WTC11 (cell line): ENCODE measurements at regions not wholly inside any gene's neighbourhood (a gene's known extent, or its start where the extent isn't known, plus 50 kb on each side); places are given as distances from the start of the nearest gene placed in this dataset.

Source experiments
- ATAC-seq: fragments of 200-7000 bp; cut with Tn5 transposase; 2 replicates; pipeline ENCODE4 v1.10.0; 2021; ENCODE audit warnings: mild to moderate bottlenecking, moderate library complexity
- CTCF ChIA-PET: fragments of 300-600 bp; sonication (Branson Sonifier 250); formaldehyde crosslinking; loops from one replicate; lab custom pipeline; 2021; ENCODE audit warnings: antibody characterized with exemption; lab: Charles Lee
- POLR2A ChIA-PET: fragments of 350-600 bp; sonication (Branson Sonifier 250); formaldehyde crosslinking; loops from one replicate; lab custom pipeline; 2021; ENCODE audit warnings: antibody characterized with exemption; lab: Charles Lee
- DNase-seq: peaks from one replicate; pipeline ENCODE4 v3.0.0; 2021; ENCODE audit warnings: low spot score
- H3K27ac Mint-ChIP-seq: 2 replicates; pipeline ENCODE4 v1.8.0; 2021; ENCODE audit warnings: mixed read lengths
- H3K27me3 Mint-ChIP-seq: 2 replicates; pipeline ENCODE4 v1.8.0; 2021; ENCODE audit warnings: low read depth, mild to moderate bottlenecking, moderate library complexity, mixed read lengths
- H3K36me3 Mint-ChIP-seq: 2 replicates; pipeline ENCODE4 v1.8.0; 2021; ENCODE audit warnings: mixed read lengths
- H3K4me1 Mint-ChIP-seq: 2 replicates; pipeline ENCODE4 v1.8.0; 2022; ENCODE audit warnings: mixed read lengths
- H3K4me3 Mint-ChIP-seq: 2 replicates; pipeline ENCODE4 v1.8.0; 2021; ENCODE audit warnings: mild to moderate bottlenecking, moderate library complexity, mixed read lengths
- H3K9me3 Mint-ChIP-seq: 2 replicates; pipeline ENCODE4 v1.8.0; 2021; ENCODE audit warnings: mixed read lengths
- CREB1 ChIP-seq: sonication (generic); formaldehyde crosslinking; IDR thresholded peaks from 2 replicates; pipeline ENCODE4 v1.8.0; 2023; ENCODE audit warnings: mild to moderate bottlenecking, missing genetic modification reagents
- CREM ChIP-seq: sonication (generic); formaldehyde crosslinking; IDR thresholded peaks from 2 replicates; pipeline ENCODE4 v1.8.1; 2022; ENCODE audit warnings: mild to moderate bottlenecking, missing genetic modification reagents, moderate library complexity
- ETV6 ChIP-seq: sonication (generic); formaldehyde crosslinking; IDR thresholded peaks from 2 replicates; pipeline ENCODE4 v1.8.1; 2022; ENCODE audit warnings: mild to moderate bottlenecking, missing genetic modification reagents
- IRF2 ChIP-seq: sonication (generic); formaldehyde crosslinking; IDR thresholded peaks from 2 replicates; pipeline ENCODE4 v1.8.0; 2022; ENCODE audit warnings: low read depth, missing genetic modification reagents, borderline replicate concordance
- JAZF1 ChIP-seq: fragments of 250-450 bp; sonication (Bioruptor Pico); IDR thresholded peaks from 2 replicates; pipeline ENCODE4 v1.9.0; 2021; ENCODE audit warnings: moderate library complexity, mild to moderate bottlenecking, inconsistent platforms
- NFATC4 ChIP-seq: fragments of 250-450 bp; sonication (Bioruptor Pico); IDR thresholded peaks from 2 replicates; pipeline ENCODE4 v1.9.0; 2021; ENCODE audit warnings: mild to moderate bottlenecking
- NR2C2 ChIP-seq: sonication (generic); formaldehyde crosslinking; IDR thresholded peaks from 2 replicates; pipeline ENCODE4 v1.8.0; 2022; ENCODE audit warnings: mild to moderate bottlenecking, missing genetic modification reagents
- OVOL2 ChIP-seq: fragments of 250-450 bp; sonication (Bioruptor Pico); IDR thresholded peaks from 2 replicates; pipeline ENCODE4 v1.9.0; 2021; ENCODE audit warnings: mild to moderate bottlenecking, borderline replicate concordance
- PRRX2 ChIP-seq: fragments of 250-450 bp; sonication (Bioruptor Pico); IDR thresholded peaks from 2 replicates; pipeline ENCODE4 v1.8.0; 2021; ENCODE audit warnings: mild to moderate bottlenecking
- SMAD3 ChIP-seq: sonication (generic); formaldehyde crosslinking; IDR thresholded peaks from 2 replicates; pipeline ENCODE4 v1.8.0; 2022; ENCODE audit warnings: missing genetic modification reagents, mild to moderate bottlenecking, borderline replicate concordance
- TEAD1 ChIP-seq: sonication (generic); formaldehyde crosslinking; IDR thresholded peaks from 2 replicates; pipeline ENCODE4 v1.8.0; 2022; ENCODE audit warnings: mild to moderate bottlenecking, missing genetic modification reagents
- TP53 ChIP-seq: sonication (generic); formaldehyde crosslinking; IDR thresholded peaks from 2 replicates; pipeline ENCODE4 v1.8.1; 2023; ENCODE audit warnings: mild to moderate bottlenecking, missing genetic modification reagents
- ZBTB21 ChIP-seq: sonication (generic); formaldehyde crosslinking; IDR thresholded peaks from 2 replicates; pipeline ENCODE4 v1.8.1; 2023; ENCODE audit warnings: mild to moderate bottlenecking, missing genetic modification reagents, borderline replicate concordance
- ZNF263 ChIP-seq: sonication (generic); formaldehyde crosslinking; IDR thresholded peaks from 2 replicates; pipeline ENCODE4 v1.8.1; 2022; ENCODE audit warnings: low read depth, mild to moderate bottlenecking, moderate library complexity, missing genetic modification reagents
- ZNF317 ChIP-seq: sonication (generic); formaldehyde crosslinking; IDR thresholded peaks from 2 replicates; pipeline ENCODE4 v1.8.1; 2023; ENCODE audit warnings: low read depth, mild to moderate bottlenecking, moderate library complexity, missing genetic modification reagents, borderline replicate concordance
- ZNF396 ChIP-seq: fragments of 250-450 bp; sonication (Bioruptor Pico); IDR thresholded peaks from 2 replicates; pipeline ENCODE4 v1.8.0; 2021; ENCODE audit warnings: mild to moderate bottlenecking, moderate library complexity, borderline replicate concordance
- TF ChIP-seq, protein P1 (sequence below): sonication (generic); formaldehyde crosslinking; IDR thresholded peaks from 2 replicates; pipeline ENCODE4 v1.8.1; 2023; ENCODE audit warnings: mild to moderate bottlenecking, missing genetic modification reagents, moderate library complexity
- TF ChIP-seq, protein P2 (sequence below): sonication (generic); formaldehyde crosslinking; IDR thresholded peaks from 2 replicates; pipeline ENCODE4 v1.8.0; 2022; ENCODE audit warnings: mild to moderate bottlenecking, missing genetic modification reagents
- TF ChIP-seq, protein P3 (sequence below): sonication (generic); formaldehyde crosslinking; IDR thresholded peaks from 2 replicates; pipeline ENCODE4 v1.8.1; 2023; ENCODE audit warnings: mild to moderate bottlenecking, moderate library complexity, missing genetic modification reagents
- TF ChIP-seq, protein P4 (sequence below): sonication (generic); formaldehyde crosslinking; IDR thresholded peaks from 2 replicates; pipeline ENCODE4 v1.8.1; 2023; ENCODE audit warnings: mild to moderate bottlenecking, missing genetic modification reagents, moderate library complexity
- TF ChIP-seq, protein P5 (sequence below): sonication (generic); formaldehyde crosslinking; IDR thresholded peaks from 2 replicates; pipeline ENCODE4 v1.8.0; 2022; ENCODE audit warnings: mild to moderate bottlenecking, missing genetic modification reagents
- TF ChIP-seq, protein P6 (sequence below): fragments of 250-450 bp; sonication (Bioruptor Pico); IDR thresholded peaks from 2 replicates; pipeline ENCODE4 v1.8.0; 2021; ENCODE audit warnings: mild to moderate bottlenecking
- TF ChIP-seq, protein P7 (sequence below): sonication (generic); formaldehyde crosslinking; IDR thresholded peaks from 2 replicates; pipeline ENCODE4 v1.8.1; 2023; ENCODE audit warnings: mild to moderate bottlenecking, missing genetic modification reagents
- TF ChIP-seq, protein P8 (sequence below): fragments of 250-450 bp; sonication (Bioruptor Pico); IDR thresholded peaks from 2 replicates; pipeline ENCODE4 v1.9.0; 2021; ENCODE audit warnings: mild to moderate bottlenecking
- TF ChIP-seq, protein P9 (sequence below): sonication (generic); formaldehyde crosslinking; IDR thresholded peaks from 2 replicates; pipeline ENCODE4 v1.8.1; 2022; ENCODE audit warnings: low read depth, mild to moderate bottlenecking, moderate library complexity, missing genetic modification reagents, borderline replicate concordance

DNA sequence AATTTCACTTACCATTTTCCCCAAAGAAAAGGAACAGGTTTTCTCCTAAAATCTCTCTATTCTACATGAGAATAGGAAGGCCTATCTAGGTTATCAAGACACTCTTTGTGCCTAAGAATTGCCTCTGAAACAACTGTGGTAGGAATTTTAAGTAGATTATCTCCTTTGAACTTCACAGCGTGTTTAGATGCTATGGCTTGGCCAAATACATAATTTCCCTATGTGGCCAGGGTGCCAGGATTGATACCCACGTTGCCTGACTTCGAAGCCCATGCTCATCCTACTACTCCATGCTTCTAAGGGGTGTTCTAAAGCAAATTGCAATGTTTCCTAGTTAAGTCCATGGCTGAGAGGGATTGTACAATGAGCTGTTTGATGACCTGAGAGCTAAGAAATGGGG, 241.5 kb upstream of the FBXO33 start:
- Mint-ChIP-seq H3K9me3 (no peaks in the 10 kb centered on the region), H3K4me3 (peak overlapping the region; percentile 24; the same call in 1 of the 2 replicates), H3K36me3 (no peaks in the 10 kb centered on the region), H3K27me3 (no peaks in the 10 kb centered on the region), H3K27ac (peak overlapping the region; percentile 14), H3K4me1 (peaks cover 44% of the 10 kb centered on the region)
- peak; percentile 82 for ATAC-seq
- POLR2A ChIA-PET = no interaction called here
- DNase-seq = no peak
- CTCF ChIA-PET = no interaction called here
- TF ChIP-seq, protein P1, sequence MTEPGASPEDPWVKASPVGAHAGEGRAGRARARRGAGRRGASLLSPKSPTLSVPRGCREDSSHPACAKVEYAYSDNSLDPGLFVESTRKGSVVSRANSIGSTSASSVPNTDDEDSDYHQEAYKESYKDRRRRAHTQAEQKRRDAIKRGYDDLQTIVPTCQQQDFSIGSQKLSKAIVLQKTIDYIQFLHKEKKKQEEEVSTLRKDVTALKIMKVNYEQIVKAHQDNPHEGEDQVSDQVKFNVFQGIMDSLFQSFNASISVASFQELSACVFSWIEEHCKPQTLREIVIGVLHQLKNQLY (CRISPR knock-in tag) = no peak
- TF ChIP-seq, protein P2, sequence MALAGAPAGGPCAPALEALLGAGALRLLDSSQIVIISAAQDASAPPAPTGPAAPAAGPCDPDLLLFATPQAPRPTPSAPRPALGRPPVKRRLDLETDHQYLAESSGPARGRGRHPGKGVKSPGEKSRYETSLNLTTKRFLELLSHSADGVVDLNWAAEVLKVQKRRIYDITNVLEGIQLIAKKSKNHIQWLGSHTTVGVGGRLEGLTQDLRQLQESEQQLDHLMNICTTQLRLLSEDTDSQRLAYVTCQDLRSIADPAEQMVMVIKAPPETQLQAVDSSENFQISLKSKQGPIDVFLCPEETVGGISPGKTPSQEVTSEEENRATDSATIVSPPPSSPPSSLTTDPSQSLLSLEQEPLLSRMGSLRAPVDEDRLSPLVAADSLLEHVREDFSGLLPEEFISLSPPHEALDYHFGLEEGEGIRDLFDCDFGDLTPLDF (CRISPR knock-in tag) = no peak
- TF ChIP-seq NR2C2 (no peak), ZNF396 (0 out of 2 replicates have a peak, but pooled peaks have one; percentile 54), SMAD3 (CRISPR knock-in tag) (no peak), ETV6 (no peak), PRRX2 (CRISPR knock-in tag) (no peak), TEAD1 (peak; percentile 72; the same call in 1 of the 2 replicates), ZNF317 (CRISPR knock-in tag) (no peak)
- TF ChIP-seq, protein P3, sequence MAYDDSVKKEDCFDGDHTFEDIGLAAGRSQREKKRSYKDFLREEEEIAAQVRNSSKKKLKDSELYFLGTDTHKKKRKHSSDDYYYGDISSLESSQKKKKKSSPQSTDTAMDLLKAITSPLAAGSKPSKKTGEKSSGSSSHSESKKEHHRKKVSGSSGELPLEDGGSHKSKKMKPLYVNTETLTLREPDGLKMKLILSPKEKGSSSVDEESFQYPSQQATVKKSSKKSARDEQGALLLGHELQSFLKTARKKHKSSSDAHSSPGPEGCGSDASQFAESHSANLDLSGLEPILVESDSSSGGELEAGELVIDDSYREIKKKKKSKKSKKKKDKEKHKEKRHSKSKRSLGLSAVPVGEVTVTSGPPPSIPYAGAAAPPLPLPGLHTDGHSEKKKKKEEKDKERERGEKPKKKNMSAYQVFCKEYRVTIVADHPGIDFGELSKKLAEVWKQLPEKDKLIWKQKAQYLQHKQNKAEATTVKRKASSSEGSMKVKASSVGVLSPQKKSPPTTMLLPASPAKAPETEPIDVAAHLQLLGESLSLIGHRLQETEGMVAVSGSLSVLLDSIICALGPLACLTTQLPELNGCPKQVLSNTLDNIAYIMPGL (CRISPR knock-in tag) = no peak
- TF ChIP-seq, protein P4, sequence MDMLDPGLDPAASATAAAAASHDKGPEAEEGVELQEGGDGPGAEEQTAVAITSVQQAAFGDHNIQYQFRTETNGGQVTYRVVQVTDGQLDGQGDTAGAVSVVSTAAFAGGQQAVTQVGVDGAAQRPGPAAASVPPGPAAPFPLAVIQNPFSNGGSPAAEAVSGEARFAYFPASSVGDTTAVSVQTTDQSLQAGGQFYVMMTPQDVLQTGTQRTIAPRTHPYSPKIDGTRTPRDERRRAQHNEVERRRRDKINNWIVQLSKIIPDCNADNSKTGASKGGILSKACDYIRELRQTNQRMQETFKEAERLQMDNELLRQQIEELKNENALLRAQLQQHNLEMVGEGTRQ (CRISPR knock-in tag) = no peak
- TF ChIP-seq, protein P5, sequence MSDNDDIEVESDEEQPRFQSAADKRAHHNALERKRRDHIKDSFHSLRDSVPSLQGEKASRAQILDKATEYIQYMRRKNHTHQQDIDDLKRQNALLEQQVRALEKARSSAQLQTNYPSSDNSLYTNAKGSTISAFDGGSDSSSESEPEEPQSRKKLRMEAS = peak; percentile 57; the same call in 1 of the 2 replicates

DNA sequence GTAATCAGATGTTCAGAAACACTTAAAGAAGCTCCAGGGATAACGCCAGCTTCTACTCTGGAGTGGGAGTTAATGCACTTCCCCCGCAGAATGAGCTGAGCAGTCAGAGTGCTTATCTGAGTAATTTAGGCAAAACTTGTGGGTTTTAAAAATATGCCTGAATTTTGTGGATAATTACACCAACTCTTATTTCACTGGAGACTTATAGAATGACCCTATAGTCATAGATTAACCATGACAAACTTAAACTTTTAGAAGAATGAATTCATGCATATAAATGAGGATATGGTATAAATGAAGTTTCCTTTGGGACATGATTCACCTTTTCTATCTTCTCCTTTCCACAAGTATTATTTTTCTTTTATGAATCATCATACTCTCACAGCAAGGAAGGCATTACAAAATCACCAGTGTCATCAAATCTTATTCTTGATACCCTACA, 241.1 kb upstream of the FBXO33 start:
- H3K4me1 Mint-ChIP-seq = peaks cover 44% of the 10 kb centered on the region
- H3K27ac Mint-ChIP-seq = no peak overlapping the region
- ATAC-seq (no peak), DNase-seq (no peak)
- H3K27me3 Mint-ChIP-seq = no peaks in the 10 kb centered on the region
- no peaks in the 10 kb centered on the region for H3K9me3 Mint-ChIP-seq
- ChIA-PET CTCF (no interaction called here), POLR2A (no interaction called here)
- TF ChIP-seq CREB1 (no peak), NR2C2 (no peak), JAZF1 (CRISPR knock-in tag) (no peak), CREM (CRISPR knock-in tag) (no peak), IRF2 (CRISPR knock-in tag) (no peak), ZNF263 (CRISPR knock-in tag) (no peak), ZBTB21 (no peak), NFATC4 (CRISPR knock-in tag) (no peak), OVOL2 (CRISPR knock-in tag) (no peak), TP53 (no peak)
- TF ChIP-seq, protein P6, sequence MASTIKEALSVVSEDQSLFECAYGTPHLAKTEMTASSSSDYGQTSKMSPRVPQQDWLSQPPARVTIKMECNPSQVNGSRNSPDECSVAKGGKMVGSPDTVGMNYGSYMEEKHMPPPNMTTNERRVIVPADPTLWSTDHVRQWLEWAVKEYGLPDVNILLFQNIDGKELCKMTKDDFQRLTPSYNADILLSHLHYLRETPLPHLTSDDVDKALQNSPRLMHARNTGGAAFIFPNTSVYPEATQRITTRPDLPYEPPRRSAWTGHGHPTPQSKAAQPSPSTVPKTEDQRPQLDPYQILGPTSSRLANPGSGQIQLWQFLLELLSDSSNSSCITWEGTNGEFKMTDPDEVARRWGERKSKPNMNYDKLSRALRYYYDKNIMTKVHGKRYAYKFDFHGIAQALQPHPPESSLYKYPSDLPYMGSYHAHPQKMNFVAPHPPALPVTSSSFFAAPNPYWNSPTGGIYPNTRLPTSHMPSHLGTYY (CRISPR knock-in tag) = no peak
- TF ChIP-seq, protein P7, sequence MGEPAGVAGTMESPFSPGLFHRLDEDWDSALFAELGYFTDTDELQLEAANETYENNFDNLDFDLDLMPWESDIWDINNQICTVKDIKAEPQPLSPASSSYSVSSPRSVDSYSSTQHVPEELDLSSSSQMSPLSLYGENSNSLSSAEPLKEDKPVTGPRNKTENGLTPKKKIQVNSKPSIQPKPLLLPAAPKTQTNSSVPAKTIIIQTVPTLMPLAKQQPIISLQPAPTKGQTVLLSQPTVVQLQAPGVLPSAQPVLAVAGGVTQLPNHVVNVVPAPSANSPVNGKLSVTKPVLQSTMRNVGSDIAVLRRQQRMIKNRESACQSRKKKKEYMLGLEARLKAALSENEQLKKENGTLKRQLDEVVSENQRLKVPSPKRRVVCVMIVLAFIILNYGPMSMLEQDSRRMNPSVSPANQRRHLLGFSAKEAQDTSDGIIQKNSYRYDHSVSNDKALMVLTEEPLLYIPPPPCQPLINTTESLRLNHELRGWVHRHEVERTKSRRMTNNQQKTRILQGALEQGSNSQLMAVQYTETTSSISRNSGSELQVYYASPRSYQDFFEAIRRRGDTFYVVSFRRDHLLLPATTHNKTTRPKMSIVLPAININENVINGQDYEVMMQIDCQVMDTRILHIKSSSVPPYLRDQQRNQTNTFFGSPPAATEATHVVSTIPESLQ = no peak
- TF ChIP-seq, protein P8, sequence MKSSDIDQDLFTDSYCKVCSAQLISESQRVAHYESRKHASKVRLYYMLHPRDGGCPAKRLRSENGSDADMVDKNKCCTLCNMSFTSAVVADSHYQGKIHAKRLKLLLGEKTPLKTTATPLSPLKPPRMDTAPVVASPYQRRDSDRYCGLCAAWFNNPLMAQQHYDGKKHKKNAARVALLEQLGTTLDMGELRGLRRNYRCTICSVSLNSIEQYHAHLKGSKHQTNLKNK (CRISPR knock-in tag) = no peak
- TF ChIP-seq, protein P4 (CRISPR knock-in tag) = no peak
- TF ChIP-seq, protein P9, sequence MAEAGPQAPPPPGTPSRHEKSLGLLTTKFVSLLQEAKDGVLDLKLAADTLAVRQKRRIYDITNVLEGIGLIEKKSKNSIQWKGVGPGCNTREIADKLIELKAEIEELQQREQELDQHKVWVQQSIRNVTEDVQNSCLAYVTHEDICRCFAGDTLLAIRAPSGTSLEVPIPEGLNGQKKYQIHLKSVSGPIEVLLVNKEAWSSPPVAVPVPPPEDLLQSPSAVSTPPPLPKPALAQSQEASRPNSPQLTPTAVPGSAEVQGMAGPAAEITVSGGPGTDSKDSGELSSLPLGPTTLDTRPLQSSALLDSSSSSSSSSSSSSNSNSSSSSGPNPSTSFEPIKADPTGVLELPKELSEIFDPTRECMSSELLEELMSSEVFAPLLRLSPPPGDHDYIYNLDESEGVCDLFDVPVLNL (CRISPR knock-in tag) = no peak
- H3K4me3 Mint-ChIP-seq = peak overlapping the region; percentile 24; the same call in 1 of the 2 replicates
- no peaks in the 10 kb centered on the region for H3K36me3 Mint-ChIP-seq
